ENCODE measurements at regions not wholly inside any gene's neighbourhood (a gene's known extent, or its start where the extent isn't known, plus 50 kb on each side); places are given as distances from the start of the nearest gene placed in this dataset.
"Not testable (repeated sequence)": the region's sequence is repeated elsewhere in the genome, so short reads cannot be mapped to it uniquely, and the experiment has no call there.

GRCh38 chr9:108441726-108442125 lies 414.1 kb downstream of the ACTL7B start:
- no peak for DNase-seq

GRCh38 chr9:108441251-108441650 lies 414.5 kb downstream of the ACTL7B start:
- no peak for DNase-seq

GRCh38 chr9:108439947-108440346 lies 415.8 kb downstream of the ACTL7B start:
- no peak for DNase-seq

GRCh38 chr9:108437656-108438055 lies 418.1 kb downstream of the ACTL7B start:
- DNase-seq: no peak

- DNase-seq: no peak
Measured at GRCh38 chr9:108436448-108436847, 419.3 kb downstream of the ACTL7B start.

- no peak for DNase-seq
Measured at GRCh38 chr9:108434502-108434901, 421.3 kb downstream of the ACTL7B start.

GRCh38 chr9:108434036-108434435 lies 421.8 kb downstream of the ACTL7B start:
- DNase-seq: no peak

GRCh38 chr9:108430655-108431054 lies 425.1 kb downstream of the ACTL7B start:
- DNase-seq: no peak

GRCh38 chr9:108427751-108428150 lies 428.0 kb downstream of the ACTL7B start:
- DNase-seq: no peak

- DNase-seq: not testable (repeated sequence)
Measured at GRCh38 chr9:108426421-108426940, 429.3 kb downstream of the ACTL7B start.

GRCh38 chr9:108423433-108423832 lies 432.4 kb downstream of the ACTL7B start:
- DNase-seq: no peak

- DNase-seq: no peak
Measured at GRCh38 chr9:108419379-108419778, 436.4 kb downstream of the ACTL7B start.

GRCh38 chr9:108417726-108418125 lies 438.1 kb downstream of the ACTL7B start:
- DNase-seq: no peak

GRCh38 chr9:108417312-108417711 lies 438.5 kb downstream of the ACTL7B start:
- no peak for DNase-seq

- DNase-seq: no peak
Measured at GRCh38 chr9:108416324-108416723, 439.5 kb downstream of the ACTL7B start.

- no peak for DNase-seq
Measured at GRCh38 chr9:108413809-108414208, 442.0 kb downstream of the ACTL7B start.

GRCh38 chr9:108412755-108413154 lies 443.0 kb downstream of the ACTL7B start:
- DNase-seq: no peak

GRCh38 chr9:108411632-108412031 lies 444.2 kb downstream of the ACTL7B start:
- DNase-seq: no peak

GRCh38 chr9:108410161-108410560 lies 445.6 kb downstream of the ACTL7B start:
- DNase-seq: no peak

- no peak for DNase-seq
Measured at GRCh38 chr9:108400297-108400696, 455.5 kb downstream of the ACTL7B start.

- DNase-seq: no peak
Measured at GRCh38 chr9:108399851-108400250, 455.9 kb downstream of the ACTL7B start.

- no peak for DNase-seq
Measured at GRCh38 chr9:108397286-108397685, 458.5 kb downstream of the ACTL7B start.

GRCh38 chr9:108396611-108397010 lies 459.2 kb downstream of the ACTL7B start:
- no peak for DNase-seq

- peak; percentile 38 for DNase-seq
Measured at GRCh38 chr9:108396193-108396592, 459.6 kb downstream of the ACTL7B start.

GRCh38 chr9:108395421-108395820 lies 460.4 kb downstream of the ACTL7B start:
- DNase-seq: peak; percentile 9

GRCh38 chr9:108394726-108395125 lies 461.1 kb downstream of the ACTL7B start:
- DNase-seq: no peak
